Erythroblast (primary cell): ENCODE measurements at regions not wholly inside any gene's neighbourhood (a gene's known extent, or its start where the extent isn't known, plus 50 kb on each side); places are given as distances from the start of the nearest gene placed in this dataset.
"Not testable (repeated sequence)": the region's sequence is repeated elsewhere in the genome, so short reads cannot be mapped to it uniquely, and the experiment has no call there.

ENCODE experiments used
- GATA1 ChIP-seq: IDR thresholded peaks from 2 replicates; pipeline ENCODE4 v1.6.1; 2011; ENCODE audit warnings: low read depth, mild to moderate bottlenecking, control low read depth, low read length, moderate library complexity
- POLR2A ChIP-seq: IDR thresholded peaks from 2 replicates; pipeline ENCODE4 v1.6.1; 2011; ENCODE audit warnings: mild to moderate bottlenecking, low read length

DNA sequence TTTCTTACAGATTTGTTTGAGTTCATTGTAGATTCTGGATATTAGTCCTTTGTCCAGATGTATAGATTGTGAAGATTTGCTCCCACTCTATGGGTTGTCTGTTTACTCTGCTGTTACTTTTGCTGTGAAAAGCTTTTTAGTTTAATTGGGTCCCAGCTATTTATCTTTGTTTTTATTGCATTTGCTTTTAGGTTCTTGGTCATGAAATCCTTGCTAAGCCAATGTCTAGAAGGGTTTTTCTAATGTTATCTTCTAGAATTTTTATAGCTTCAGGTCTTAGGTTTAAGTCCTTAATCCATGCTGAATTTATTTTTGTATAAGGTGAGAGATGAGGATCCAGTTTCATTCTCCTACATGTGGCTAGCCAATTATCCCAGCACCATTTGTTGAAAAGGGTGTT is 81.2 kb upstream of the NDST4 start:
- not testable (repeated sequence) for TF ChIP-seq POLR2A, GATA1
